Mesenchymal stem cell (in vitro differentiated cells and primary cell): ENCODE measurements at regions not wholly inside any gene's neighbourhood (a gene's known extent, or its start where the extent isn't known, plus 50 kb on each side); places are given as distances from the start of the nearest gene placed in this dataset.
"Not testable (repeated sequence)": the region's sequence is repeated elsewhere in the genome, so short reads cannot be mapped to it uniquely, and the experiment has no call there.

Experiments used
- DNase-seq: peaks from one replicate; pipeline ENCODE4 v3.0.0-alpha.2; 2013
- H2AFZ ChIP-seq: one replicate; pipeline ENCODE4 v1.6.1; 2013; ENCODE audit warnings: low read depth, mild to moderate bottlenecking, control low read depth, inconsistent platforms, low read length, moderate library complexity
- H2AK5ac ChIP-seq: 2 replicates; pipeline ENCODE4 v1.6.1; 2013; ENCODE audit warnings: low read length, moderate library complexity, mild to moderate bottlenecking, inconsistent platforms; ENCODE audit not compliant: severe bottlenecking
- H2BK120ac ChIP-seq: one replicate; pipeline ENCODE4 v1.6.1; 2013; ENCODE audit warnings: low read depth, mild to moderate bottlenecking, inconsistent platforms, low read length, moderate library complexity
- H2BK12ac ChIP-seq, 2 experiments: one replicate each; pipeline ENCODE4 v1.6.1; 2013; ENCODE audit warnings: inconsistent platforms in 2 of 2, low read length in 2 of 2, mild to moderate bottlenecking in 2 of 2, moderate library complexity in 2 of 2, control low read depth in 1 of 2
- H2BK15ac ChIP-seq: one replicate; pipeline ENCODE4 v1.6.1; 2013; ENCODE audit warnings: mild to moderate bottlenecking, low read depth, inconsistent platforms; ENCODE audit not compliant: poor library complexity, severe bottlenecking
- H2BK5ac ChIP-seq: 2 replicates; pipeline ENCODE4 v1.6.1; 2013; ENCODE audit warnings: low read depth, mild to moderate bottlenecking, low read length, control low read depth, inconsistent platforms; ENCODE audit not compliant: poor library complexity, severe bottlenecking
- H3K14ac ChIP-seq, 2 experiments: one replicate each; pipeline ENCODE4 v1.6.1; 2013; ENCODE audit warnings: inconsistent platforms in 2 of 2, low read length in 2 of 2, control low read depth in 1 of 2, mild to moderate bottlenecking in 1 of 2, moderate library complexity in 1 of 2
- H3K18ac ChIP-seq, 2 experiments: one replicate each; pipeline ENCODE4 v1.6.1; 2013; ENCODE audit warnings: inconsistent platforms in 2 of 2, low read length in 2 of 2, control low read depth in 1 of 2, low read depth in 1 of 2, mild to moderate bottlenecking in 1 of 2
- H3K23ac ChIP-seq, 2 experiments: one replicate each; pipeline ENCODE4 v1.6.1; 2013; ENCODE audit warnings: inconsistent platforms in 2 of 2, low read length in 2 of 2, mild to moderate bottlenecking in 2 of 2, moderate library complexity in 2 of 2, control low read depth in 1 of 2
- H3K27ac ChIP-seq: 2 replicates; pipeline ENCODE4 v1.5.1; 2013; ENCODE audit warnings: mild to moderate bottlenecking, moderate library complexity, low read length, control low read depth, inconsistent platforms; ENCODE audit not compliant: poor library complexity, severe bottlenecking
- H3K27me3 ChIP-seq, 2 experiments: 2 replicates each; pipeline versions ENCODE4 v1.6.1 to v1.7.0; 2013; ENCODE audit warnings: low read length in 2 of 2, mild to moderate bottlenecking in 2 of 2, moderate library complexity in 2 of 2, control low read depth in 1 of 2, inconsistent platforms in 1 of 2; ENCODE audit not compliant: control insufficient read depth in 1 of 2, insufficient read depth in 1 of 2
- H3K36me3 ChIP-seq, 2 experiments: 2 replicates each; pipeline versions ENCODE4 v1.6.1 to v1.7.0; 2013; ENCODE audit warnings: low read length in 2 of 2, control low read depth in 1 of 2, inconsistent platforms in 1 of 2, low read depth in 1 of 2, mild to moderate bottlenecking in 1 of 2; ENCODE audit not compliant: insufficient read depth in 2 of 2, control insufficient read depth in 1 of 2
- H3K4ac ChIP-seq, 2 experiments: one replicate each; pipeline ENCODE4 v1.6.1; 2013; ENCODE audit warnings: inconsistent platforms in 2 of 2, low read length in 2 of 2, mild to moderate bottlenecking in 2 of 2, moderate library complexity in 2 of 2, control low read depth in 1 of 2, low read depth in 1 of 2
- H3K4me1 ChIP-seq: 2 replicates; pipeline ENCODE4 v1.6.1; 2013; ENCODE audit warnings: low read depth, low read length, control low read depth; ENCODE audit not compliant: control insufficient read depth, insufficient read depth
- H3K4me2 ChIP-seq: 2 replicates; pipeline ENCODE4 v1.6.1; 2013; ENCODE audit warnings: low read length, mild to moderate bottlenecking, inconsistent platforms; ENCODE audit not compliant: poor library complexity, severe bottlenecking
- H3K4me3 ChIP-seq, 2 experiments: 2 replicates each; pipeline versions ENCODE4 v1.5.1 to v1.7.0; 2013; ENCODE audit warnings: low read length in 2 of 2, mild to moderate bottlenecking in 2 of 2, control low read depth in 1 of 2, low read depth in 1 of 2; ENCODE audit not compliant: insufficient read depth in 1 of 2
- H3K79me1 ChIP-seq: replicated peaks from 2 replicates; pipeline ENCODE4 v1.6.1; 2013; ENCODE audit warnings: mild to moderate bottlenecking, control low read depth, low read length, inconsistent platforms; ENCODE audit not compliant: poor library complexity, severe bottlenecking
- H3K9ac ChIP-seq: 2 replicates; pipeline ENCODE4 v1.7.0; 2013; ENCODE audit warnings: mild to moderate bottlenecking, low read length, moderate library complexity
- H3K9me3 ChIP-seq: 2 replicates; pipeline ENCODE4 v1.7.0; 2013; ENCODE audit warnings: mild to moderate bottlenecking, low read length; ENCODE audit not compliant: control insufficient read depth
- H4K8ac ChIP-seq: one replicate; pipeline ENCODE4 v1.6.1; 2013; ENCODE audit warnings: inconsistent platforms, mild to moderate bottlenecking, low read length, moderate library complexity
- H4K91ac ChIP-seq: one replicate; pipeline ENCODE4 v1.6.1; 2013; ENCODE audit warnings: mild to moderate bottlenecking, low read length, inconsistent platforms
- WGBS: methylation state at CpG from one replicate; pipeline ENCODE4 v1.1.7; 2013; ENCODE audit warnings: mixed read lengths; 5-methylcytosine and 5-hydroxymethylcytosine counted together

GRCh38 chr14:28831126-28831525, 64.5 kb downstream of the FOXG1 start:
- H2BK120ac ChIP-seq: no peak overlapping the region
- WGBS: 43% methylated on average over 1 of the region's 3 CpGs
- H4K91ac ChIP-seq: no peak overlapping the region

GRCh38 chr14:28842569-28842968, 76.0 kb downstream of the FOXG1 start:
- H2AK5ac ChIP-seq, H2BK15ac ChIP-seq, H2AFZ ChIP-seq, H3K4me1 ChIP-seq, H3K9me3 ChIP-seq, H3K4ac ChIP-seq, H3K4me3 ChIP-seq, H3K9ac ChIP-seq, H2BK12ac ChIP-seq, H3K27ac ChIP-seq, H3K14ac ChIP-seq, H3K4me2 ChIP-seq, H3K18ac ChIP-seq, H4K8ac ChIP-seq, H4K91ac ChIP-seq, H2BK120ac ChIP-seq, DNase-seq, H3K23ac ChIP-seq, H3K27me3 ChIP-seq, H2BK5ac ChIP-seq, H3K36me3 ChIP-seq, H3K79me1 ChIP-seq: not testable (repeated sequence)
- WGBS: 70% methylated on average over 5 of the region's 5 CpGs

More at GRCh38 chr14:28831126-28831525, 64.5 kb downstream of the FOXG1 start:
- Histone ChIP-seq H3K36me3 (no peaks in the 10 kb centered on the region), H2BK5ac (no peak overlapping the region), H4K8ac (no peak overlapping the region), H3K27me3 (no peaks in the 10 kb centered on the region), H3K9ac (no peak overlapping the region), H3K9me3 (peaks cover 2% of the 10 kb centered on the region), H3K18ac (no peak overlapping the region), H3K4me2 (no peak overlapping the region), H3K27ac (no peak overlapping the region), H2AFZ (no peak overlapping the region), H3K4ac (no peak overlapping the region), H2AK5ac (no peak overlapping the region), H3K23ac (no peak overlapping the region), H2BK12ac (no peak overlapping the region), H3K14ac (no peak overlapping the region), H3K4me3 (no peak overlapping the region), H3K79me1 (no peaks in the 10 kb centered on the region), H3K4me1 (no peaks in the 10 kb centered on the region), H2BK15ac (no peak overlapping the region)
- no peak for DNase-seq

DNA sequence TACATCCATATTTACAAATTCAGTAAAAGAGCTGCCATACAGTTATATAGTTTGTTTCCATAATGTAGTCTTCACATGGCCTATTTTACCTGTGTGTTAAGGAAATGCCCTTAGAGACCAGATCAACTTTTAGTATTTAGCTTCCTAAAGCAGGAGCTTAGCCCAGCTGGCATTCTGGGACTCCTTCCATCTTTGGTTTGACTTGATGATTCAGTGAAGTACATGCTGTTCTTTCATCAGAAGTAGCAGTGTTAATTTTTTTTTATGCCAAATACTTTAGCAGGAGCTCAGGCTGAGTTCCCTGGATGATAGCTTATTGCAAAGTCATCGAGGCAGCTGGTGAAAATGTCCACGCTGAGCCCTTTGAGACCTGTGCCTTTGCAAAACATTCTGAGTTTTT, 101.0 kb downstream of the FOXG1 start:
- Histone ChIP-seq H3K27ac (no peak overlapping the region), H3K23ac (no peak overlapping the region), H3K18ac (no peak overlapping the region), H3K4me1 (no peaks in the 10 kb centered on the region), H4K91ac (no peak overlapping the region), H3K9ac (no peak overlapping the region), H3K79me1 (no peaks in the 10 kb centered on the region), H4K8ac (no peak overlapping the region), H3K9me3 (no peaks in the 10 kb centered on the region), H2BK120ac (no peak overlapping the region), H3K14ac (no peak overlapping the region), H2BK15ac (no peak overlapping the region), H2BK12ac (no peak overlapping the region), H2AK5ac (no peak overlapping the region), H3K4me2 (no peak overlapping the region), H2BK5ac (no peak overlapping the region), H3K4ac (no peak overlapping the region), H3K36me3 (no peaks in the 10 kb centered on the region), H3K27me3 (no peaks in the 10 kb centered on the region), H2AFZ (no peak overlapping the region), H3K4me3 (no peak overlapping the region)
- no peak for DNase-seq
- 38% methylated on average over 2 of the region's 2 CpGs for WGBS

DNA sequence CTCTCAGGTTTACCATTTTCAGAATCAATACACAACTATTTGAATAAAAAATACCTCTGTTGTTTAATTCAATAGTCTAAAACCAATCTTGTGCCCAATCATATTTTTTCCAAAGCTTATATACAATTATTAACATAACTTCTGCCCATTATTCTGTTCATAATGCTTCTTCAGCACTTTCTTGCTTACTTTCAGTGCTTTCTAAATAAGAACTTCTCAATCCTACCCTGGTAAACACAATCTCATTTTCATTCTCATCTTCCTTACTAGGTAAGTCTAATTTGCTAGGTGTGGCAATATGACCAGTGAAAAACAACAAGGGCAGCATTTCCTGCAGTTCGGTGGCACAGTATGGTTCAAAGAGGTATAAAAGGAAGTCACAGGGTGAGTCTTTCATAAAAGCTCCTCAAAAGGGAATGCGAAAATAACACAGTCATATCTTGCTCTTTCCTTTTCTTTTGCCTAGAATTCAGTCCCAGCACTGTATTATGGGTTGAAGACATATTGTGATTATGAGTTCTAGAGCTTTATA, 103.5 kb downstream of the FOXG1 start:
- H2BK15ac ChIP-seq: no peak overlapping the region
- H3K9ac ChIP-seq: no peak overlapping the region
- no peak overlapping the region for H3K4me2 ChIP-seq
- no peak overlapping the region for H2AK5ac ChIP-seq
- H2BK5ac ChIP-seq: no peak overlapping the region
- no peak overlapping the region for H3K18ac ChIP-seq
- H3K27me3 ChIP-seq: no peaks in the 10 kb centered on the region
- 73% methylated on average over 2 of the region's 2 CpGs for WGBS
- H3K4me3 ChIP-seq: no peak overlapping the region
- H2BK120ac ChIP-seq: no peak overlapping the region
- no peak overlapping the region for H4K8ac ChIP-seq
- no peaks in the 10 kb centered on the region for H3K9me3 ChIP-seq
- H3K4ac ChIP-seq: no peak overlapping the region
- no peak overlapping the region for H3K27ac ChIP-seq
- H3K23ac ChIP-seq: no peak overlapping the region
- H2BK12ac ChIP-seq: no peak overlapping the region
- H4K91ac ChIP-seq: no peak overlapping the region
- DNase-seq: no peak
- H3K14ac ChIP-seq: no peak overlapping the region
- no peak overlapping the region for H2AFZ ChIP-seq
- H3K36me3 ChIP-seq: no peaks in the 10 kb centered on the region
- no peaks in the 10 kb centered on the region for H3K4me1 ChIP-seq
- no peaks in the 10 kb centered on the region for H3K79me1 ChIP-seq
